Endothelial cell of umbilical vein (primary cell): ENCODE measurements at regions not wholly inside any gene's neighbourhood (a gene's known extent, or its start where the extent isn't known, plus 50 kb on each side); places are given as distances from the start of the nearest gene placed in this dataset.

Experiments used
- BruUV-seq: library from RNA; stranded (reverse); fragments of 400-500 nt; replicated peaks from 2 replicates; lab custom pipeline; 2021; lab: Mats Ljungman, UMichigan
- CTCF ChIA-PET: fragments of 300-600, 350-600 bp; sonication (Branson Sonifier 250); formaldehyde crosslinking; loops from one replicate; lab custom pipeline; 2021; ENCODE audit warnings: antibody characterized with exemption, inconsistent platforms; lab: Charles Lee
- POLR2A ChIA-PET: fragments of 300-600, 350-600 bp; sonication (Branson Sonifier 250); formaldehyde crosslinking; loops from one replicate; lab custom pipeline; 2021; ENCODE audit warnings: antibody characterized with exemption, inconsistent platforms; lab: Charles Lee
- DNase-seq: peaks from one replicate; pipeline ENCODE4 v3.0.0-alpha.2; 2011; ENCODE audit warnings: low read depth, low spot score
- FAIRE-seq: peaks from 2 replicates; lab custom pipeline; 2011; peaks lifted over from hg19 to GRCh38; lab: Jason Lieb, UNC
- H2AFZ ChIP-seq: 2 replicates; pipeline ENCODE4 v1.6.0; 2012; ENCODE audit warnings: low read depth, low read length, control low read depth, inconsistent platforms
- H3K27ac ChIP-seq: 2 replicates; pipeline ENCODE4 v1.5.1; 2011; ENCODE audit warnings: low read depth, mild to moderate bottlenecking, control low read depth, low read length, moderate library complexity; ENCODE audit not compliant: insufficient read depth
- H3K27me3 ChIP-seq, 2 experiments: 2 replicates each; pipeline versions ENCODE4 v1.6.0 to v1.6.1; 2011; ENCODE audit warnings: low read length in 2 of 2, mixed read lengths in 1 of 2; ENCODE audit not compliant: control insufficient read depth in 2 of 2, insufficient read depth in 2 of 2
- H3K36me3 ChIP-seq, 2 experiments: 2 replicates in 1 of 2; 3 replicates in 1 of 2; pipeline ENCODE4 v1.5.1; 2011; ENCODE audit warnings: low read length in 2 of 2, mild to moderate bottlenecking in 1 of 2, moderate library complexity in 1 of 2; ENCODE audit not compliant: control insufficient read depth in 2 of 2, insufficient read depth in 2 of 2; ENCODE audit errors: extremely low read depth in 1 of 2
- H3K4me1 ChIP-seq: 3 replicates; pipeline ENCODE4 v1.5.1; 2011; ENCODE audit warnings: mild to moderate bottlenecking, low read length; ENCODE audit not compliant: control insufficient read depth, insufficient read depth; ENCODE audit errors: extremely low read depth
- H3K4me2 ChIP-seq: 2 replicates; pipeline ENCODE4 v1.6.1; 2011; ENCODE audit warnings: low read length, control low read depth, mixed read lengths; ENCODE audit not compliant: insufficient read depth
- H3K4me3 ChIP-seq, 3 experiments: fragments of 200-600 bp in 1 of 3; sonication (generic), shearing (Covaris generic) in 1 of 3; replicated peaks in 1 of 3; 2 replicates each; pipeline ENCODE4 v1.5.1; 2011 to 2016; ENCODE audit warnings: control low read depth in 3 of 3, low read length in 3 of 3, mild to moderate bottlenecking in 2 of 3, inconsistent platforms in 1 of 3, low read depth in 1 of 3, moderate library complexity in 1 of 3; ENCODE audit not compliant: insufficient read depth in 1 of 3
- H3K79me2 ChIP-seq: 2 replicates; pipeline ENCODE4 v1.6.0; 2012; ENCODE audit warnings: low read length, inconsistent platforms; ENCODE audit not compliant: control insufficient read depth, insufficient read depth
- H3K9ac ChIP-seq: replicated peaks from 2 replicates; pipeline ENCODE3; 2011; ENCODE audit warnings: low read length, control low read depth; ENCODE audit not compliant: insufficient read depth; ENCODE audit errors: extremely low read depth
- H3K9me1 ChIP-seq: replicated peaks from 3 replicates; pipeline ENCODE4 v1.6.0; 2011; ENCODE audit warnings: mild to moderate bottlenecking, low read length; ENCODE audit not compliant: control insufficient read depth, insufficient read depth; ENCODE audit errors: extremely low read depth
- H3K9me3 ChIP-seq: replicated peaks from 2 replicates; pipeline ENCODE4 v1.5.1; 2012; ENCODE audit warnings: low read length, inconsistent platforms; ENCODE audit not compliant: control insufficient read depth, insufficient read depth
- H4K20me1 ChIP-seq: replicated peaks from 2 replicates; pipeline ENCODE3; 2011; ENCODE audit warnings: mild to moderate bottlenecking, low read length; ENCODE audit not compliant: control insufficient read depth, insufficient read depth; ENCODE audit errors: extremely low read depth
- EZH2 ChIP-seq: IDR thresholded peaks from 2 replicates; pipeline ENCODE4 v1.6.1; 2012; ENCODE audit warnings: borderline replicate concordance, low read depth, mild to moderate bottlenecking, moderate library complexity, low read length, inconsistent platforms; ENCODE audit not compliant: severe bottlenecking
- FOS ChIP-seq: IDR thresholded peaks from 2 replicates; pipeline ENCODE4 v1.6.1; 2011; ENCODE audit warnings: mild to moderate bottlenecking, low read length, moderate library complexity, borderline replicate concordance; ENCODE audit not compliant: insufficient read depth
- GATA2 ChIP-seq: IDR thresholded peaks from 2 replicates; pipeline ENCODE4 v1.7.0; 2011; ENCODE audit warnings: low read depth, mild to moderate bottlenecking, moderate library complexity, mixed read lengths, low read length; ENCODE audit not compliant: insufficient read length, insufficient read depth
- JUN ChIP-seq: IDR thresholded peaks from 2 replicates; pipeline ENCODE4 v1.6.1; 2011; ENCODE audit warnings: borderline replicate concordance, low read depth; ENCODE audit not compliant: insufficient read length, insufficient read depth
- MAX ChIP-seq: IDR thresholded peaks from 2 replicates; pipeline ENCODE4 v1.6.1; 2011; ENCODE audit not compliant: insufficient read depth, insufficient read length
- MYC ChIP-seq: IDR thresholded peaks from one replicate; pipeline ENCODE4 v1.6.1; 2011; ENCODE audit warnings: mild to moderate bottlenecking, low read depth, low read length
- POLR2A ChIP-seq: IDR thresholded peaks from 2 replicates; pipeline ENCODE4 v1.6.1; 2012; ENCODE audit warnings: low read depth, mild to moderate bottlenecking, control low read depth, low read length
- POLR2AphosphoS5 ChIP-seq: IDR thresholded peaks from 2 replicates; pipeline ENCODE4 v1.6.1; 2012; ENCODE audit warnings: low read depth, mild to moderate bottlenecking, control low read depth, low read length, moderate library complexity; ENCODE audit not compliant: insufficient read depth
- dilution Hi-C: fragments of 300-500 bp; cut with MboI; formaldehyde crosslinking; loops from one replicate; pipeline ENCODE4 v1.15.0; 2019; ENCODE audit warnings: low sequenced_read_pairs; ENCODE audit not compliant: extremely low pct_ligation_motif_present
- intact Hi-C: fragments of 100-400 bp; cut with micrococcal nuclease; formaldehyde crosslinking; loops from one replicate; pipeline ENCODE4 v1.10.0; 2022
- TF ChIP-seq, protein P1 (sequence below), 2 donors: IDR thresholded peaks; 1 replicate in 1 of 2; 2 replicates in 1 of 2; pipeline ENCODE4 v1.5.1; 2011; ENCODE audit warnings: low read length in 2 of 2, mild to moderate bottlenecking in 2 of 2, moderate library complexity in 2 of 2, control low read depth in 1 of 2, inconsistent platforms in 1 of 2, low read depth in 1 of 2; ENCODE audit not compliant: insufficient read depth in 1 of 2; ENCODE audit errors: extremely low read depth in 1 of 2

GRCh38 chr11:34773211-34773610 is 143.0 kb downstream of the APIP start:
- FAIRE-seq (no peak), DNase-seq (no peak)
- Histone ChIP-seq H3K27ac (no peak overlapping the region), H3K4me2 (no peak overlapping the region), H2AFZ (no peak overlapping the region), H3K4me3 (no peak overlapping the region), H3K36me3 (no peaks in the 10 kb centered on the region), H3K9ac (no peak overlapping the region), H3K4me1 (no peaks in the 10 kb centered on the region), H3K79me2 (no peaks in the 10 kb centered on the region), H3K9me1 (no peaks in the 10 kb centered on the region), H4K20me1 (no peaks in the 10 kb centered on the region), H3K9me3 (no peaks in the 10 kb centered on the region), H3K27me3 (peaks cover 0 to 5% of the 10 kb centered on the region in 2 experiments)
- ChIA-PET CTCF (no interaction called here), POLR2A (no interaction called here)
- intact Hi-C loops (no loop called here), dilution Hi-C loops (no loop called here)
- no TSS peak for BruUV-seq
- TF ChIP-seq FOS (no peak), POLR2A (no peak), JUN (no peak), MAX (no peak), POLR2AphosphoS5 (no peak), MYC (no peak), GATA2 (no peak), EZH2 (no peak)
- TF ChIP-seq, protein P1, sequence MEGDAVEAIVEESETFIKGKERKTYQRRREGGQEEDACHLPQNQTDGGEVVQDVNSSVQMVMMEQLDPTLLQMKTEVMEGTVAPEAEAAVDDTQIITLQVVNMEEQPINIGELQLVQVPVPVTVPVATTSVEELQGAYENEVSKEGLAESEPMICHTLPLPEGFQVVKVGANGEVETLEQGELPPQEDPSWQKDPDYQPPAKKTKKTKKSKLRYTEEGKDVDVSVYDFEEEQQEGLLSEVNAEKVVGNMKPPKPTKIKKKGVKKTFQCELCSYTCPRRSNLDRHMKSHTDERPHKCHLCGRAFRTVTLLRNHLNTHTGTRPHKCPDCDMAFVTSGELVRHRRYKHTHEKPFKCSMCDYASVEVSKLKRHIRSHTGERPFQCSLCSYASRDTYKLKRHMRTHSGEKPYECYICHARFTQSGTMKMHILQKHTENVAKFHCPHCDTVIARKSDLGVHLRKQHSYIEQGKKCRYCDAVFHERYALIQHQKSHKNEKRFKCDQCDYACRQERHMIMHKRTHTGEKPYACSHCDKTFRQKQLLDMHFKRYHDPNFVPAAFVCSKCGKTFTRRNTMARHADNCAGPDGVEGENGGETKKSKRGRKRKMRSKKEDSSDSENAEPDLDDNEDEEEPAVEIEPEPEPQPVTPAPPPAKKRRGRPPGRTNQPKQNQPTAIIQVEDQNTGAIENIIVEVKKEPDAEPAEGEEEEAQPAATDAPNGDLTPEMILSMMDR (IDR thresholded peaks at IDR 0.05; ENCODE audit: extremely low read depth in 1 of 2, insufficient read depth in 1 of 2, low read depth in 1 of 2, low read length in 2 of 2) = no peak
